Loucy (cell line): ENCODE measurements at regions not wholly inside any gene's neighbourhood (a gene's known extent, or its start where the extent isn't known, plus 50 kb on each side); places are given as distances from the start of the nearest gene placed in this dataset.

ENCODE experiments used
- H2AFZ ChIP-seq: fragments of 200-600 bp; sonication (generic); 2 replicates; pipeline ENCODE4 v1.6.0; 2016; ENCODE audit warnings: antibody characterized with exemption, mild to moderate bottlenecking, low read length, moderate library complexity
- H3F3A ChIP-seq: fragments of 200-600 bp; 2 replicates; pipeline ENCODE4 v1.6.0; 2016; ENCODE audit warnings: antibody characterized with exemption, low read depth, mild to moderate bottlenecking
- H3K27me3 ChIP-seq: fragments of 200-600 bp; sonication (generic); 2 replicates; pipeline ENCODE4 v1.6.1; 2014; ENCODE audit warnings: low read length, mild to moderate bottlenecking; ENCODE audit not compliant: insufficient read depth, poor library complexity, severe bottlenecking
- H3K36me3 ChIP-seq: fragments of 200-600 bp; sonication (generic); 2 replicates; pipeline ENCODE4 v1.6.1; 2016; ENCODE audit warnings: low read length; ENCODE audit not compliant: insufficient read depth
- H3K4me1 ChIP-seq: fragments of 200-600 bp; sonication (generic); 2 replicates; pipeline ENCODE4 v1.5.1; 2014; ENCODE audit warnings: low read length, mild to moderate bottlenecking; ENCODE audit not compliant: insufficient read depth, poor library complexity, severe bottlenecking
- H3K4me2 ChIP-seq: fragments of 200-600 bp; sonication (generic); 2 replicates; pipeline ENCODE4 v1.6.0; 2014; ENCODE audit warnings: antibody characterized with exemption, low read length, low read depth, mild to moderate bottlenecking; ENCODE audit not compliant: poor library complexity, severe bottlenecking
- H3K4me3 ChIP-seq: fragments of 200-600 bp; sonication (generic); 2 replicates; pipeline ENCODE4 v1.5.1; 2014; ENCODE audit warnings: low read length, mild to moderate bottlenecking, mixed read lengths; ENCODE audit not compliant: poor library complexity, severe bottlenecking
- H3K79me2 ChIP-seq: fragments of 200-600 bp; sonication (generic); 2 replicates; pipeline ENCODE4 v1.6.1; 2014; ENCODE audit warnings: low read length; ENCODE audit not compliant: insufficient read depth
- H3K9ac ChIP-seq: fragments of 200-600 bp; sonication (generic); 2 replicates; pipeline ENCODE4 v1.6.0; 2014; ENCODE audit warnings: mild to moderate bottlenecking, low read depth, low read length, moderate library complexity; ENCODE audit not compliant: poor library complexity, severe bottlenecking
- H3K9me2 ChIP-seq: fragments of 200-600 bp; sonication (generic); replicated peaks from 2 replicates; pipeline ENCODE4 v1.6.1; 2016; ENCODE audit warnings: low read depth, low read length, mixed read lengths
- H3K9me3 ChIP-seq: fragments of 200-600 bp; sonication (generic); 2 replicates; pipeline ENCODE4 v1.6.1; 2014; ENCODE audit warnings: mild to moderate bottlenecking, antibody characterized with exemption, low read length, low read depth; ENCODE audit not compliant: insufficient read depth
- H4K20me1 ChIP-seq: fragments of 200-600 bp; sonication (generic); 2 replicates; pipeline ENCODE4 v1.6.0; 2014; ENCODE audit warnings: antibody characterized with exemption, low read length, mild to moderate bottlenecking; ENCODE audit not compliant: insufficient read depth, poor library complexity, severe bottlenecking
- EZH2phosphoT487 ChIP-seq: fragments of 200-600 bp; IDR thresholded peaks from 2 replicates; pipeline ENCODE4 v1.6.1; 2018; ENCODE audit warnings: antibody characterized with exemption, mild to moderate bottlenecking, moderate library complexity, borderline replicate concordance
- TF ChIP-seq, protein P1 (sequence below): fragments of 200-600 bp; sonication (generic); conservative IDR thresholded peaks from 2 replicates; pipeline ENCODE4 v1.5.1; 2014; ENCODE audit warnings: mild to moderate bottlenecking, antibody characterized with exemption, low read length

DNA sequence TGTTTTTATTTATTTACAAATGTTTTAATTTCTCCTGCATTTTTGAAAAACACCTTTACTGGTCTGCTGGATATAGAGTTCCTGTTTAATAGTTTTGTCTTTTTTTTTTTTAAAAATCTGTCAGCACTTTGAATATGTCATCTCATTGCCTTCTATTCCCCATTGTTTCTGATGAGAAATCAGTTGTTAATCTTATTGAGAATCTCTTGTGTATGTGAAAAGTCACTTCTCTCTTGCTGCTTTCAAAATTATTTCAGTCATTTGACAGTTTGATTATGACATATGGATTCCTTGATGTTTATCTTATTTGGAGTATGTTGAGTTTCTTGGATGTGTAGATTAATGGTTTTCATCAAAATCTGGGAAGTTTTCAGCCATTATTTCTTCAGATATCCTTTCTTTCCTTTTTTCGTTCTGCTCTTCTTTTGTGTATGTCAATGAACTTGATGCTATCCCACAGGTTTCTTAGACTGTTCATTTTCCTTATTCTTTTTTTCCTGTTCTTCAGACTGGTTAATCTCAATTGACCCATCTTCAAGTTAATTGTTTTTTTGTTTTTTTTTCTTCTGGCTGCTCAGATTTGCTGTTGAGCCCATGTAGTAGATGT lies 51.2 kb upstream of the CCDC190 start:
- Histone ChIP-seq H2AFZ (no peak overlapping the region), H3K9ac (no peak overlapping the region), H3K9me2 (no peaks in the 10 kb centered on the region), H3F3A (no peaks in the 10 kb centered on the region), H4K20me1 (no peaks in the 10 kb centered on the region), H3K4me2 (no peak overlapping the region), H3K27me3 (peaks cover 6% of the 10 kb centered on the region), H3K4me3 (no peak overlapping the region), H3K4me1 (no peaks in the 10 kb centered on the region), H3K79me2 (no peaks in the 10 kb centered on the region), H3K9me3 (no peaks in the 10 kb centered on the region; the same call in 1 of the 2 replicates), H3K36me3 (no peaks in the 10 kb centered on the region)
- TF ChIP-seq, protein P1, sequence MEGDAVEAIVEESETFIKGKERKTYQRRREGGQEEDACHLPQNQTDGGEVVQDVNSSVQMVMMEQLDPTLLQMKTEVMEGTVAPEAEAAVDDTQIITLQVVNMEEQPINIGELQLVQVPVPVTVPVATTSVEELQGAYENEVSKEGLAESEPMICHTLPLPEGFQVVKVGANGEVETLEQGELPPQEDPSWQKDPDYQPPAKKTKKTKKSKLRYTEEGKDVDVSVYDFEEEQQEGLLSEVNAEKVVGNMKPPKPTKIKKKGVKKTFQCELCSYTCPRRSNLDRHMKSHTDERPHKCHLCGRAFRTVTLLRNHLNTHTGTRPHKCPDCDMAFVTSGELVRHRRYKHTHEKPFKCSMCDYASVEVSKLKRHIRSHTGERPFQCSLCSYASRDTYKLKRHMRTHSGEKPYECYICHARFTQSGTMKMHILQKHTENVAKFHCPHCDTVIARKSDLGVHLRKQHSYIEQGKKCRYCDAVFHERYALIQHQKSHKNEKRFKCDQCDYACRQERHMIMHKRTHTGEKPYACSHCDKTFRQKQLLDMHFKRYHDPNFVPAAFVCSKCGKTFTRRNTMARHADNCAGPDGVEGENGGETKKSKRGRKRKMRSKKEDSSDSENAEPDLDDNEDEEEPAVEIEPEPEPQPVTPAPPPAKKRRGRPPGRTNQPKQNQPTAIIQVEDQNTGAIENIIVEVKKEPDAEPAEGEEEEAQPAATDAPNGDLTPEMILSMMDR, result no peak
- TF ChIP-seq EZH2phosphoT487, result no peak
